ENCODE measurements at regions not wholly inside any gene's neighbourhood (a gene's known extent, or its start where the extent isn't known, plus 50 kb on each side); places are given as distances from the start of the nearest gene placed in this dataset.
"Not testable (repeated sequence)": the region's sequence is repeated elsewhere in the genome, so short reads cannot be mapped to it uniquely, and the experiment has no call there.

DNA sequence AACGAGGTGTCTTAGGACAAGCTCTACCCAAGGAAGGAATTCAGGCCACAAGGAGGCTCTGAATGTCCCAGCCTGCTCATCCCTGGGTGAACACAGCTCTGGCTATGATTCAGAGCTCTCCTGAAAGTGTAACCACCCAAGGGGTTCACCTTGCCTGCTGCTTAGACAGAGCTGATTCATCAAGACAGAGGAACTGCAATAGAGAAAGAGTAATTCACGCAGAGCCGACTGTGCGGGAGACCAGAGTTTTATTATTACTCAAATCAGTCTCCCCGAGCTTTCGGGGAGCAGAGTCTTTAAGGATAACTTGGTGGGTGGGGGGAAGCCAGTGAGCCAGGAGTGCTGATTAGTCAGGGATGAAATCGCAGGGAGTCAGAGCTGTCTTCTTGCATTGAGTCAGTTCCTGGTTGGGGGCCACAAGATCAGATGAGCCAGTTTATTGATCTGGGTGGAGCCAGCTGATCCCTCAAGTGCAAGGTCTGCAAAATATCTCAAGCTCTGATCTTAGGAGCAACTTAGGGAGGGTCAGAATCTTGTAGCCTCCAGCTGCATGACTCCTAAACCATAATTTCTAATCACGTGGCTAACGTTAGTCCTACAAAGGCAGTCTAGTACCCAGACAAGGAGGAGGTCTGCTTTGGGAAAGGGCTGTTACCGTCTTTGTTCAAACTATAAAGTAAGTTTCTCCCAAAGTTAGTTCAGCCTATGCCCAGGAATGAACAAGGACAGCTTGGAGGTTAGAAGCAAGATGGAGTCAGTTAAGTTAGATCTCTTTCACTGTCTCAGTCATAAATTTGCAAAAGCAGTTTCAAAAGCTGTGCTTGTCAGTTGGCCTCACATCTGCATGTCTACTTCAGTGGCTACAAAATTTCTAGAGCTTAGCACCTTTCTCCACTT is 123.4 kb upstream of the DAPK1 start:
- not testable (repeated sequence) for TF ChIP-seq EZH2 (IDR thresholded peaks at IDR 0.05; ENCODE audit: insufficient read depth, poor library complexity, severe bottlenecking); EZH2phosphoT487 (IDR thresholded peaks at IDR 0.05; ENCODE audit: insufficient read depth, low read depth)
